ENCODE measurements at regions not wholly inside any gene's neighbourhood (a gene's known extent, or its start where the extent isn't known, plus 50 kb on each side); places are given as distances from the start of the nearest gene placed in this dataset.

DNA sequence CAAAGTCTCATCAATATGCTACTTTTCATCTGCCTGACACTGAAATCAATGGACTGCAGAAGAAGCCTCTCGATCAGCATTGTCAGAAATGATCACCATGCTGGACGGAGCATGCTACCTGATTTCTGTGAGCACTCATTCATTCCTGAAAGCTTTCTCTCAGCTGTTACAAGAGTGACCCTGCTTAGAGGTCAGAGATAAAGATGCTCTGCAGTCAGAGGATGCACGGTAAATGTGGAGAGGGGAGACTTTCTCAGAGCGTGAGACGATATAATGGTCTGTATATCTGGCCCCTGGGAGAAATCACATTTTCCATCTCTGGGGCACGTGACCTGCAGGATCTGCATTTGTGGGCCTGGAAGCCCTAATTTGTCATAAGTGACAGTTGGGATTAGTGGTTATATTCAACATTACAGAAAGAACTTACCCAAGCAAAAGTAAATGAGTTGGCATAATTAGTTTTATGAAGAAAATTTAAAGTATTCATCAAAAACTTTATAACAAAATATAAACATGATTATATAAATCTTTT lies 125.6 kb upstream of the TTC29 start:
- Histone ChIP-seq H2AFZ (no peak overlapping the region), H3K9me3 (ENCODE audit: low read depth) (no peaks in the 10 kb centered on the region), H3K9me2 (replicated peaks; ENCODE audit: insufficient read depth) (no peaks in the 10 kb centered on the region), H3K4me1 (ENCODE audit: insufficient read depth) (no peaks in the 10 kb centered on the region), H3K4me2 (no peak overlapping the region), H3K27me3 (no peaks in the 10 kb centered on the region), H3K27ac (no peak overlapping the region), H3K36me3 (replicated peaks; ENCODE audit: insufficient read depth, low read depth) (no peaks in the 10 kb centered on the region), H4K20me1 (ENCODE audit: insufficient read depth, poor library complexity, severe bottlenecking) (no peaks in the 10 kb centered on the region), H3K79me2 (no peaks in the 10 kb centered on the region), H3K4me3 (no peak overlapping the region)
- no peak for DNase-seq (ENCODE audit: low spot score)
- TF ChIP-seq EZH2phosphoT487 (IDR thresholded peaks at IDR 0.05; ENCODE audit: low read depth, severe bottlenecking, unreplicated experiment): no peak
- TF ChIP-seq, protein P1, sequence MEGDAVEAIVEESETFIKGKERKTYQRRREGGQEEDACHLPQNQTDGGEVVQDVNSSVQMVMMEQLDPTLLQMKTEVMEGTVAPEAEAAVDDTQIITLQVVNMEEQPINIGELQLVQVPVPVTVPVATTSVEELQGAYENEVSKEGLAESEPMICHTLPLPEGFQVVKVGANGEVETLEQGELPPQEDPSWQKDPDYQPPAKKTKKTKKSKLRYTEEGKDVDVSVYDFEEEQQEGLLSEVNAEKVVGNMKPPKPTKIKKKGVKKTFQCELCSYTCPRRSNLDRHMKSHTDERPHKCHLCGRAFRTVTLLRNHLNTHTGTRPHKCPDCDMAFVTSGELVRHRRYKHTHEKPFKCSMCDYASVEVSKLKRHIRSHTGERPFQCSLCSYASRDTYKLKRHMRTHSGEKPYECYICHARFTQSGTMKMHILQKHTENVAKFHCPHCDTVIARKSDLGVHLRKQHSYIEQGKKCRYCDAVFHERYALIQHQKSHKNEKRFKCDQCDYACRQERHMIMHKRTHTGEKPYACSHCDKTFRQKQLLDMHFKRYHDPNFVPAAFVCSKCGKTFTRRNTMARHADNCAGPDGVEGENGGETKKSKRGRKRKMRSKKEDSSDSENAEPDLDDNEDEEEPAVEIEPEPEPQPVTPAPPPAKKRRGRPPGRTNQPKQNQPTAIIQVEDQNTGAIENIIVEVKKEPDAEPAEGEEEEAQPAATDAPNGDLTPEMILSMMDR (IDR thresholded peaks at IDR 0.05; ENCODE audit: poor library complexity): no peak
- no peak for TF ChIP-seq EZH2 (IDR thresholded peaks at IDR 0.05; ENCODE audit: borderline replicate concordance)
- 81% methylated on average over 6 of the region's 6 CpGs for WGBS (ENCODE audit: low lambda C conversion rate, missing lambda C conversion rate)

DNA sequence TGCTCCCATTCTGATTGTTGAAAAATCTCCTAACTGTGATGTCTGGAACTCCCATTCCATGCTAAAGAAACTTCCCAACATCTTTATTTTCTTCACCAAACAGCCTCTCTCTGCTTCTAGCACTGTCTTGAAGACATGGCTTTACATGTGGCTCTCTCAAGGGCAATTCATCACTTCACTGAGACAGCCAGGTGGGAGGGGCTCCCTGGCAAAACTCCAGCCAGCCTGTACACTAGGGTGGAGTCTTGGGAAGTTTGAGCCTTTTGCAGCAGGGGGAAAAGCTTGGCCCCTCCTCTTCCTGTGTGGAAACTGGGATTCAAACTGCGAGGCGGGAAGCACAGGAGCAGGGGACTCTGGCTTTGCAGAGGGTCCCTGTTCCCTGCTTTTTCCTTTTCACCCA lies 130.5 kb upstream of the TTC29 start:
- H2AFZ ChIP-seq: no peak overlapping the region
- H3K79me2 ChIP-seq: no peaks in the 10 kb centered on the region
- peak; percentile 15 for DNase-seq (ENCODE audit: low spot score)
- H3K27me3 ChIP-seq: no peaks in the 10 kb centered on the region
- H3K27ac ChIP-seq: no peak overlapping the region
- no peaks in the 10 kb centered on the region for H4K20me1 ChIP-seq (ENCODE audit: insufficient read depth, poor library complexity, severe bottlenecking)
- WGBS (ENCODE audit: low lambda C conversion rate, missing lambda C conversion rate): 92% methylated on average over 2 of the region's 2 CpGs
- no peak overlapping the region for H3K4me3 ChIP-seq
- TF ChIP-seq, protein P1 (IDR thresholded peaks at IDR 0.05; ENCODE audit: poor library complexity): no peak
- no peak for TF ChIP-seq EZH2phosphoT487 (IDR thresholded peaks at IDR 0.05; ENCODE audit: low read depth, severe bottlenecking, unreplicated experiment)
- TF ChIP-seq EZH2 (IDR thresholded peaks at IDR 0.05; ENCODE audit: borderline replicate concordance): no peak
- H3K9me3 ChIP-seq (ENCODE audit: low read depth): no peaks in the 10 kb centered on the region
- no peak overlapping the region for H3K4me2 ChIP-seq
- peaks cover 6% of the 10 kb centered on the region for H3K4me1 ChIP-seq (ENCODE audit: insufficient read depth)
- no peaks in the 10 kb centered on the region for H3K36me3 ChIP-seq (replicated peaks; ENCODE audit: insufficient read depth, low read depth)
- no peaks in the 10 kb centered on the region for H3K9me2 ChIP-seq (replicated peaks; ENCODE audit: insufficient read depth)

DNA sequence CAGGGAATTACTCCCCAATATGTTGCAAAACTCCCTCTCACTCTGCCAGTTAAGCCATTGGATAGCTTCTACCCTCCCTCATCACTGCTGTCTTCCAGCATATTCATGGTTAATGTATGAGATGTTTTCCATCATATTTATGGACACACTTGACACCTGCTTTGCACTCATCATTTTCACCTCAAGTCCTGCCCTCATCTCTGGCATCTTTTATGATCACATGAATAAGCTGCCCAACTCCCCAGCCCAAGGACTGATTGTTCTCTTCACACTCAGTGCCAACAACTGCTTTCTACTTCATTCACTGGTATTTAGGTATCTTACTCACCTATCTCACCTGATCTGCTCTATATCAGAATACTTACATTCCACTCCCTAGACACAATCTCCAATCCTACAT lies 131.1 kb upstream of the TTC29 start:
- H3K79me2 ChIP-seq: no peaks in the 10 kb centered on the region
- H3K4me1 ChIP-seq (ENCODE audit: insufficient read depth): peaks cover 6% of the 10 kb centered on the region
- H2AFZ ChIP-seq: no peak overlapping the region
- TF ChIP-seq EZH2phosphoT487 (IDR thresholded peaks at IDR 0.05; ENCODE audit: low read depth, severe bottlenecking, unreplicated experiment) (no peak), EZH2 (IDR thresholded peaks at IDR 0.05; ENCODE audit: borderline replicate concordance) (no peak)
- TF ChIP-seq, protein P1 (IDR thresholded peaks at IDR 0.05; ENCODE audit: poor library complexity): no peak
- no peak overlapping the region for H3K27ac ChIP-seq
- no peak for DNase-seq (ENCODE audit: low spot score)
- no peaks in the 10 kb centered on the region for H3K9me2 ChIP-seq (replicated peaks; ENCODE audit: insufficient read depth)
- no peaks in the 10 kb centered on the region for H3K36me3 ChIP-seq (replicated peaks; ENCODE audit: insufficient read depth, low read depth)
- no peak overlapping the region for H3K4me2 ChIP-seq
- no peaks in the 10 kb centered on the region for H3K27me3 ChIP-seq
- no peak overlapping the region for H3K4me3 ChIP-seq
- H3K9me3 ChIP-seq (ENCODE audit: low read depth): no peaks in the 10 kb centered on the region
- H4K20me1 ChIP-seq (ENCODE audit: insufficient read depth, poor library complexity, severe bottlenecking): no peaks in the 10 kb centered on the region

DNA sequence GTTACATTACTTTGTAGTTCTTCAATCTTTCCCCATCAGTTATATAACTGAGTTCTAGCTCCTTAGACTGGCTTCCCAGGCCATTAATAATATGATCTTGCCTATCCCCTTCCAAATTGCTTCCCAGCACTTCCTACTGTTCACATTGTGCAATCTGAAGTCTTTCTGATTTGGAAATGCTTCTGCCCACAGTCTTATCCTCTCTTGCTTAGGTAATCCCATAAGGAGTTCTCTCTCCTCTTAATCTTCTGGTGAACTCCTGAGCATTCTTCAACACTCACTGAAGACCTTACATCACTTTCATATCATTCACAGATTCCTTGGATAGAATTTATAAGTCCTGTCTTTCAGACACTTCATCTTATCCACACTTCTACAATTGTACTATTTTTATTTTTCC lies 132.7 kb upstream of the TTC29 start:
- H4K20me1 ChIP-seq (ENCODE audit: insufficient read depth, poor library complexity, severe bottlenecking): no peaks in the 10 kb centered on the region
- no peak overlapping the region for H2AFZ ChIP-seq
- H3K36me3 ChIP-seq (replicated peaks; ENCODE audit: insufficient read depth, low read depth): no peaks in the 10 kb centered on the region
- no peaks in the 10 kb centered on the region for H3K79me2 ChIP-seq
- no peak overlapping the region for H3K27ac ChIP-seq
- no peak overlapping the region for H3K4me2 ChIP-seq
- H3K9me3 ChIP-seq (ENCODE audit: low read depth): no peaks in the 10 kb centered on the region
- H3K9me2 ChIP-seq (replicated peaks; ENCODE audit: insufficient read depth): no peaks in the 10 kb centered on the region
- no peak overlapping the region for H3K4me3 ChIP-seq
- peaks cover 6% of the 10 kb centered on the region for H3K4me1 ChIP-seq (ENCODE audit: insufficient read depth)
- TF ChIP-seq EZH2 (IDR thresholded peaks at IDR 0.05; ENCODE audit: borderline replicate concordance) (no peak), EZH2phosphoT487 (IDR thresholded peaks at IDR 0.05; ENCODE audit: low read depth, severe bottlenecking, unreplicated experiment) (no peak)
- TF ChIP-seq, protein P1 (IDR thresholded peaks at IDR 0.05; ENCODE audit: poor library complexity): no peak
- no peaks in the 10 kb centered on the region for H3K27me3 ChIP-seq
- DNase-seq (ENCODE audit: low spot score): no peak
